CD4-positive, alpha-beta T cell treated with Interleukin-15 for 1 hour (primary cell): ENCODE measurements at regions not wholly inside any gene's neighbourhood (a gene's known extent, or its start where the extent isn't known, plus 50 kb on each side); places are given as distances from the start of the nearest gene placed in this dataset.
"Not testable (repeated sequence)": the region's sequence is repeated elsewhere in the genome, so short reads cannot be mapped to it uniquely, and the experiment has no call there.

Source experiments
- DNase-seq: peaks from one replicate; pipeline ENCODE4 v3.0.0-alpha.2; 2020

DNA sequence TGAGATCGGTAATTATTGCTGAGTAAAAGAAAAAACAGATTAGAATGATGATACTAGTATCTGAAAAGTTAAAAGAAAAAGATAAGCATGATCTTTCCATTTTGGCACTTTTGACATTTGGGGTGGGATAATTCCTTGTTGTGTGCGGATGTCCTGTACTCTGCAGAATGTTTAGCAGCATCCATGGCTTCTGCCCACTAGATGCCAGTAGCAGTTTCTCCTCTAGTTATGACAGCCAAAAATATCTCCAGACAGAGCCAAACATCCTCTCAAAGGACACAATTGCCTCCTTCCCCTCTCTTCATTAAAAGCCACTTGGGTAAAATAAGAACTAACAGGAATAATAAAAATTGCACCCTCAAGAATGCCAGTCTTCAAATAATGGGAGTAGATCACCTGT is 468.8 kb upstream of the GRM7 start:
- DNase-seq: no peak

DNA sequence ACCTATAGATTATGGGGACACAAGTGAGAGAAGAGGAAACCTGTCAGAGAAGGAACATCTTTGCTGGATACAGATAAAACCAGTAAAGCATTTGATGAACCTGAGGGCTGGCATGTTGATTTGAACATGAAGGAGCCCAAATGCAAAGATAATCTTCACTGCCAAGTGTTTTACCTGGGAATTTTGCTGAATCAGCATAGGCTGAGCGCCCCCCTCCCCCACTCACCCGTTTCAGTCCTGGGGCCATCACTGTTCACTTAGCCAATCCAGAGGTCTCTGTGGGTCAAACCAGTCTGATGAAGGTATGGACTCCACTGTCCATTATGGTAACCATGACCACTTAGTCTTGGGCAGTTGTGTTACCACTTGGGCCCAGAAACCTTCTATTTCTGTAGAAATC is 466.0 kb upstream of the GRM7 start:
- DNase-seq: no peak

DNA sequence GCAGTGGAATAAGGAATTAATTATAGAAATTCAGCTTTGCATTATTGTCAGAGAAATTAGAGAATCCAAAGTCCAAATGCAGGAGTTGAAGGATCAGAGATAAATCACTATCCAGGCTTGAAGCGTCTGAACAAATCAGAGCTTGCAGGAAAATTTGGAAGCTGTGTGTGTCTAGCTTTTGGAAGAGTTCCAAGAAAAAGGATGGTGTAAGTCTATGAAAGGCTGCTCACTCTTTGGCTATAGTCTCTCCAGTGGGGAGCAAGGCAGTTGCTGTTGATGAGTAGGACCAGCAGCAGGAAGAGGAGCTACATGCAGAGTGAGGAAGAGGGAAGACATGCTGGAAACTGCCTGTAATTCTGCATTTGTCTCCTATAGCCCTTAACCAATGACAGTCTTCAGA is 464.3 kb upstream of the GRM7 start:
- no peak for DNase-seq

DNA sequence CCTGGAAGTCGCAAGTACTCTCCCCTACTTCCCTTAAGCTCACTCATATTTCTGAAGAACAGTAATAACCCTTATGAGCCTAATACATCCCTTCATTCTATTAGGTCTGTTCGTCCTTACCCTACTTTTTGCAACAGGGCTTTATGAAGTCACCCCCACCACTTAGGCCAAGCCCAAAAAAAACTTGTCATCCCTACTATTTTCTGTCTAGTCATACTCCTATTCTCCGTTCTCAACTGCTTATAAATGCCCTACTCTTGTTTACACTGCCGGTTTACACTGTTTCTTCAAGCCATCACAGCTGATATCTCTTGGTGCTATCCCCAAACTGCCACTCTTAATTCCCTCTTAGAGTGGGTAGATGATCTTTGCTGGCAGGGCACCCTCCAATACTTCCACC is 458.2 kb upstream of the GRM7 start:
- DNase-seq: not testable (repeated sequence)

DNA sequence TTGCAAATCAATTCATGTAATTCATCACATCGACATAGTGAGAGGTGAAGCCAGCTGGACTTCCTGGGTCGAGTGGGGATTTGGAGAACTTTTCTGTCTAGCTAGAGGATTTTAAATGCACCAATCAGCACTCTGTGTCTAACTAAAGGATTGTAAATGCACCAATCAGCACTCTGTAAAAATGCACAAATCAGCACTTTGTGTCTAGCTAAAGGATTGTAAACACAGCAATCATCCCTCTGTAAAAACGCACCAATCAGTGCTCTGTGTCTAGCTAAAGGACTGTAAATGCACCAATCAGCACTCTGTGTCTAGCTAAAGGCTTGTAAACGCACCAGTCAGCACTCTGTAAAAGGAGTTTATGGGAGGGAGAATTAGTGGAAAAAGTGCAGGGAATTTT is 454.0 kb upstream of the GRM7 start:
- DNase-seq: not testable (repeated sequence)

DNA sequence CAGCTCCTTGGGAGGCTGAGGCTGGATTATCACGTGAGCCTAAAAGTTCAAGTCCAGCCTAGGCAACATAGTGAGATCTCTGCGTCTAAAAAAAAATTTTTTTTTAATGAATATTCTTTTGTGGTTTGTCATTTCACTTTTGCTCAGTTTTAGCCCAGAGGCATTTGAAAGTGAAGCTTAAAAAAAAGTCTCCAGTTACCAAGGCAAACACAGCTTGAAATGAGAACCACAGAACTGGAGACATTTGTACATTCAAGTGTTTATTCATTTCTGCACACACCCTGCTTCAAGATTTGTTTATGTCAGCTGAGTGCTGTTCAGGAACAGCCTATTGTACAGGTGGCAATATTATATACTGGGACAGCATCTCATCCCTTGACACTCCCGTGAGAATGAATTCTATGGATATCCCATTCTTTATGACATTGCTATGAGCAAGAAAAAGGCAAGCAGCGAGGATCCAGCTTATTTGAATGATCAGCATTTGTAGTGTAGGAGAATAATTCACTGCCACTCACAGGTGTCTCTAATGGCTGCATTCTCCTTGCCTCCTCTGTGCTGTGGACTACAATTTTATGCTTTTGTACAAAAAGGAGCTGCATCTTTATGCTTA is 444.8 kb upstream of the GRM7 start:
- DNase-seq: no peak

DNA sequence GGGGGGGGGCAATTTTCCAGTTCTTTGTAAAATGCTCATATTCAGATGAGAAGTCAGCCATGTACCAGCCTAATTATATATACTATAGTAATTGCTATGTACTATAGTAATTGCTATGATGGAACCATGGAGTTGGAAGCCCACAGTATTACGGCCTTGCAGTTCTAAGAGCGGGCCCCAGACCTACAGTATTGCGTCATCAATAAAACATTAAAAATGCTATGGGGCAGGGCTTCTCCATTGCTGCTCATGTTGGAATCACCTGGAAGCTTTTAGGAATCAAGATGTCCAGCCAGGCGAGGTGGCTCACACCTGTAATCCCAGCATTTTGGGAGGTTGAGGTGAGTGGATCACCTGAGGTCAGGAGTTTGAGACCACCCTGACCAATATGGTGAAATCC is 443.7 kb upstream of the GRM7 start:
- no peak for DNase-seq

DNA sequence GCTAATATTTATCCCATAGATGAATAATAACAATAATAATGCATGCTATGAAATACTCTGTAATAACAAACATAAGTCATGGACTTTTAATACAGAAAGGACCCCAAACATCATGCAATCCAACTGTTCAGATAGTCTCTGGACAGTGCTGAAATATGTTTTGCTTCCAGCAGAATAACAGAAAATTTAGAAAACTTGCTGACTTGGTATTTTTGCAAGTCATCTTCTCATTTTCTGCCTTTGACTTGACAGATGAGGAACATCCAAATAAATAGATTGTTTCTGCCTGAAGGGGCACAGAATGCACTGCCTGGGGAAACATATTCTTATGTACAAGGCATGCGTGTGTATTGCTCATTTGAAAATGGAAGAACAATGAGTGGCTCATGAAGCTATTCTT is 442.4 kb upstream of the GRM7 start:
- DNase-seq: no peak

DNA sequence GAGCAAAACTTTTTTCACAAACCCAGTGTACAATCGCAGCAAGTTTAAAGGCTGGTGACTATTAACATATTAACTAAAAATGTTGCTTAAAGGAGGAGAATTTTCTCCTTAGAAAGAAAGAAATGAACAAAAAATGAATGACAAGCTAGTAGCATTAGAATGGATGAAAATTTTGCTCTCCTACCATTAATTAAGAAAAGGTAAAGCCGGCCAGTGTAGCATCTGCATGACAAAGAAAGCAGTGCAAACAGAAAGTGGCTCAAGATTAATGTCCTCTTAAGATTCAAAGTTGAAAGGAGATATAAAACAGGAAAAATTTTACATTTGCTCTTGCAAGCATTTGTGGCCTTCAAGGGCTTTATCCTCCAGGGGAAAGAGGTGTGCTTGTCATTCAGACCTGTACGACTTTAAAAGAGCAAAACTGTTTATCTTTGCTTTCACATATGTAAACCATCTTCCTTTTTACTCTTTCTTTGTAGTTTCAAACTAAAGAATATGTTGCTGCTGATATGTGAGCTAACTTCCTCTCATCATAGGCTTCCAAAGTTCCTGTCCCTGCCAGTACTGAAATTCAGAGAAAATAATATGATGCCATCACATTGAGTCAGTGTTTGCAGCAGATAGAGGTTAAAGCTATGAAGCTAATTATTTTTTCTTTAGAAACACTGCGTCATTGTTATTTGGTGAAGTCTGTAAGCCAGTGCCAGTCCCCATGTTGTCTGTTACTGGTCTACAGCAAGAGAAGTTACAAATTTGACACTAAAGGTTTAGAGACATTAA is 439.1 kb upstream of the GRM7 start:
- no peak for DNase-seq

DNA sequence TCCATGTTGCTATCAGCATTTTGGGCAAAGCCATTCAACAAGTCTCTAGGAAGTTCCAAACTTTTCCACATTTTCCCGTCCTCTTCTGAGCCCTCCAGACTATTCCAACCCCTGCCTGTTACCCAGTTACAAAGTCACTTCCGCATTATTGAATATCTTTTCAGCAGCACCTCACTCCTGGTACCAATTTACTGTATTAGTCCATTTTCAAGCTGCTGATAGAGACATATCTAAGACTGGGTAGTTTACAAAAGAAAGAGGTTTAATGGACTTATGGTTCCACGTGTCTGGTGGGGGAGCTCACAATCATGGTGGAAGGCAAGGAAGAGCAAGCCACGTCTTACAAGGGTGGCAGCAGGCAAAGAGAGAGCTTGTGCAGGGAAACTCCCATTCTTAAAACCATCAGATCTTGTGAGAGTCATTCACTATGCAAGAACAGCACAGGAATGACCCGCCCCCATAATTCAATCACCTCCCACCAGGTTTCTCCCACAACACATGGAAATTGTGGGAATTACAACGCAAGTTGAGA is 435.6 kb upstream of the GRM7 start:
- no peak for DNase-seq

DNA sequence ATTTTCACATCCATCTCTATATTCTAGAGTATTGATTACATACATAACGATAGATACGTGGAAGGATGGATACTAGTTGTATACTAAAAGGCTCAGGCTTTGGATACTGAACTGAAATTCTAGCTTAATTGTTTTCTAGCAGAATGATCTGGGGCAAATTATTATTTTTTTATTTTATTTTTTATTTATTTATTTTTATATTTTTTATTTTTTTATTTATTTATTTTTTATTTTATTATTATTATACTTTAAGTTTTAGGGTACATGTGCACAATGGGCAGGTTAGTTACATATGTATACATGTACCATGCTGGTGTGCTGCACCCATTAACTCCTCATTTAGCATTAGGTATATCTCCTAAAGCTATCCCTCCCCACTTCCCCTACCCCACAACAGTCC is 432.6 kb upstream of the GRM7 start:
- not testable (repeated sequence) for DNase-seq

DNA sequence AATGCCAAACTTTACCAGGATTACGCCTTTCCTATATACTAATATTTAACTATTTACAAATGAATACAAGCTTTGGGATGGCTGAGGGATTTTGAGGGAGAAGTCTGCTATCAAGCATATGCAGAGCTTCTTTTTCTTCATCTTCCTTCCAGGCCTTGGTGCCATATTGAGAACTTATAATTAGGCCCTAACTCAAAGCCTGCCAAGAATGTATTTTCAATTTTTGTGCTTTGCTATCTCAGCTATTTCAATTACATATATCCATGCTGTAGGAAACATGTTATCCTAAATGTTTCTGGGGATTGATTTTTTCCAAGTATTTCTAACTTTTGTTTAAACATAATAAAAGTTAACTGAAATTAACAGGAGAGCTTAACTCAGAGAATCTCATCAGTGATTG is 425.0 kb upstream of the GRM7 start:
- DNase-seq: no peak

DNA sequence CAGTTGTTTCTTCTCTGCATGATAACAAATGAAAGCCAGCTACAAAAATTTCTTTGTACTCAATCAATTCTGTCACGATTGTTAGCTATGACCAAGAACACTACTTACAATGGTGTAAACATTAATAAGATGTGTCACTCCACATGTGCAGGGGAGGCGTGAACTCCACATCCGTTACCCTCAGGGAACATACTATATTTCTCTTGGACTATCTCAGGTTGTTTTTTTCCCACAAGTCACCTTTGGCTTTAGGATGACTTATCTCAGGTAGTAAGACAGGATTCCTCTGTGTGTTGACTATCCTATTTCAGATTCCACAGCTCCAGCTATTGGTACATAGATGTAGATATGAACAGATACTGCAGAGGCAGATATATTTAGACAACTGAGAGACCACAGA is 423.3 kb upstream of the GRM7 start:
- no peak for DNase-seq

DNA sequence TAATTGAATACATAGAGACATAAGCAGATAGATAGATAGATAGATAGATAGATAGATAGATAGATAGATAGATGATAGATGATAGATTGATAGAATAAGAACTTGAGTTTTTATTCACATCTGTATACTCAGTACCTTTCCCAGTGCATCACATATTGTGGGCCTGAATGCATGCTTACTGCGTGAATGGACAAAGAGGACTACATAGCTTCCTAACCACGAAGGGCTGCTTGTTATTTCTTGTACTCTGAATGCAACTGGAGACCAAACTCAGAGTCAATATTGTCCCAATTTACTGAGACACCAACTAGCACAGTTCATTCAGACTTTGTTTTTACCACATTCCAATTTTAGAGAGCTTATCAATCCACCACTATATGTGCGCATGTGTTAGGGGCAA is 422.9 kb upstream of the GRM7 start:
- no peak for DNase-seq

DNA sequence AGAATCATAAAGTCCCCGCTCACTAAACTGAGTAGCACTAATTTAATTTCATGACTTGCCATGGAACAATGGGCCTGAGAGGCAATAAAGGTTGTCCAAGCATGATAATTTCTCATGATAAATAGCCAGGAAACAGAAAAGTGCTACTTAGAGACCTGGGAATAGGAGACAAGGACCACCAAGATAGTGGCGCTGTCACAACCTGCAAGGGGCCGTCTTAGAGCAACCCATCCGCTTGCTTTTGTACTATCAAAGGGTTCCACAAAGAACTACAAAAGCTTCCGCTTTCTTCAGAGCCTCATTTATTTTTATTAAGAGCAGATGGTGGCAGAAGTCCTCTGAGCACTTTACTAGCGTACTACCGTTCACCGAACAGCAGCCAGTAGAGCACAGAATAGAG is 421.7 kb upstream of the GRM7 start:
- no peak for DNase-seq

DNA sequence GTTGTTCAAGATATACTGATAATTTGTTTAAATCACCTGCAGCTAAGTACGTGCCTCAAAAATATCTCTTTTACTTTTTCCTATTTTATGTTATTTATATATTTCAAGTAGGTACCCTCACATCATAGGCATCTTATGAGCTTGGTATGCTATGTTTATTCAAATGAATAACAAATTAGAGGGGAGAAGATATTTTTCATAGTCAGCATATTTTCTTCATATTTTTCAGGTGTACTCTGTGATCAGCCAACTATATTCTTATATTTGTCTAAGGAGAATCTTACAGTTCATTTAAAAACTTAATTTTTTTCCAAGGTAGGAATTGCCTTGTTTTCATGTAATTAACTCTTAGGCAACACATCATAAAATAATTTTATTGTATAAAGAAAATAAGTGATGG is 421.1 kb upstream of the GRM7 start:
- no peak for DNase-seq

DNA sequence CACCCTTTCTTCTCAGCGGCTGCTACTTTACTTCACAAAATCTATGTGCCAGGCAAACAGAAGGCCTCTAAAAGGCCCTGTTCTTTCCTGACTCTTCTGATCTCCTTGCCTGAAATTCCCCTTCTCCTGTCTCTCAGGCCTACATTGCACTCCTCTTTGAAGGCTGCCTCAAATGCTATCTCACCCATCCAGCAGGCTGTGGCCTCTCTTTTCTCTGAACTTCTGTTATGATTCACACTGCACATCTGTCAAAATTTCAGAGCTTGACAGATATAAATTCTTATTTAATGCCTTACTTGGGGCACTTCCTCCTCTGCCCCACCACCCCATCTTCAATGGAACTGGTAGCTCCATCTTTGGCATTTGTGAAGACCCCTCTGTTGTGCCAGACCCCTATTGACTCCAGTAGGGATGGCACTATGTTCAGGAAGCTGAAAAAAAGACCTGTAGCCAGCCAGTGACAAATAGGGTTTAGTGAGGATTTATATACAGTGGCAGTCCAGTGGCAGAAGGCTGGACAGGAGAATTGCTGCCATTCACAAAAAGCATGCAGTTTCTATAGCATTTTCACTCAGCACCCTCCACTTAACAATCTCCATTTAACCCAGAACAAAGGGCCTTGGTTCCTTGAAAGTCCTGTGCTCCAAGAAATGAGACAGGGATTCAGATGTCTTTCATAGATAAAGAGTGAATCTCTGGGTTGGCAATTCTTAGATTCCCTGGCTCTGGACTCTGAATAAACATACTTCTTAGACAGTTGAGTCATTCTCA is 415.8 kb upstream of the GRM7 start:
- no peak for DNase-seq

DNA sequence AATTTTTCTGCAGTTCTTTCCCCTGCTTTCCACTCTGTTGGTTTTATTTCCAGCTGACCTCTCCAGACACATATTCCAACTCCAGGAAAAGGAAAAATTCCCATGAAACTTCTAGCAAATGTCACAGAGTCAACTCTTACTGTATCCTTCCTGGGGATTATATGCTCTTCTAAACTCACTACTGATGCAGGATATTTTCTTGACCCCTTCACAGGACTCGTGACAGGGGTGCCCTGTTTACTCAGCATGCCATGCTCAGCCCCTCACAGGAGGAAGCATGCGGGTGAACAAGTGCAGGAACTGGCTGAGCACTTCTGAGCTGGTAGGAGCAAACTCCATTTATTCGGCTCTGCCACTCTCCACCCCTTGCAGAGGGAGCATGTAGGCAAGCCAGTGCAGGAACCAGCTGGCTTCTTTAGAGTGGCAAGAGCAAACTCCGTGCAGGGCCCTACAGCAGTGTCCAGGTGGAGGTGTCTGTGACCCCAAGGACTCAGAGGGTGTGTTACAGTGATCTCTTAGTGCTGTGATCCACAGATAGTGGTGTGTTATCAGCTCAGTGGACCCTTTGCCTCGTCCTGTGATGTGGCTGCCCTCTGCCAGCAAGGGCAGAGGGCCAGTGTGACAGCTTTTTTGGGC is 413.6 kb upstream of the GRM7 start:
- DNase-seq: no peak

DNA sequence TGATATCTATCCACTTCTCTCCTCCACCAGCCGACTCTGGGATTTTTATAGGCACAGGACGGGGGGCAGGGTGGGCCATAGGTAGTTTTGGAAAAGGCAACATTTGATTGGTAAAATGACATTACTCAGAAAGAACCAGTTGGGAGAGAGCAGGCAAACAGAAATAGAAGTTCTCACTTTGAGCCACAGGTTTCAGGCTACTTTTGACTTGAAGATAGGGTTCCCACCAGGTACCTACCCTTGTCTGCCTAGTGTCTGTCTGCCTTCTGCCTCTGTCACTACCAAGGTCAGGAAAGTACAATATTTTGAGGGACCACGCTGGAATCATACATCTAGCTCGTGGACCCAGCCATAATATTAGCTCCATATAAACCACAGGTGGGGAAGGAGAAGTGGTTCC is 412.9 kb upstream of the GRM7 start:
- no peak for DNase-seq

DNA sequence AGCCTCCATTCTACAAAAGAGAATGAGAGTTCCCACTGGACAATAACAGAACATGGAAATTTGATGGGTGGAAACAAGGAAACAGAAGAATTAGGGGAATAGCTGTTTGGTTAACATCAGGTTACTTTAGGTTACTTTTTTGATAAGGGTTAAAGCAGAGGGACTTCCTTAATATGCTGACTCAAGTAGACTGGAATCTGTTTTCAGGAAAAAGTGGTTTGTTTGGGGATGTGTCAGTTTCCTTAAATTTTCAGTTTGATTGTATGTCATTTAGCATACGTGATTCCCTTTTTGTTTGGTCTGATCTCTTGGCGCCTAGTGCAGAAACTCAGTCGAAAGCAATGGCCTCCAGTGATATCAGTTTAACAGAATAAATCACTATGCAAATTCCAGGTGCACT is 411.8 kb upstream of the GRM7 start:
- DNase-seq: no peak

DNA sequence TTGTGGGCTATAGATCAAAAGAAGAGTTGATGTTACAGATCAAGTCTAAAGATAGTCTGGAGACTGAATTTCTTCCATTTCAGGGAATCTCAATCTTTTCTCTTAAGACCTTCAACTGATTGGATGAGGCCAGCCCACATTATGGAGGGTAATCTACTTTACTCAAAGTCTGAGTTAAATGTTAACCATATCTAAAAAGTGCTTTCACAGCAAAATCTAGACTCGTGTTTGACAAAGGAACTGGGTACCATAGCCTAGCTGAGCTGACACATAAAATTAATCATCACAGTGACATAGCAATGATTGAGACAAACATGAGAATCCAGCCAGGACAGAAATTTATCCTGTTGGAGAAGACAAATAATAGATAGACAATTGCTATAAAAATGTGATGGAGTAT is 407.9 kb upstream of the GRM7 start:
- no peak for DNase-seq

DNA sequence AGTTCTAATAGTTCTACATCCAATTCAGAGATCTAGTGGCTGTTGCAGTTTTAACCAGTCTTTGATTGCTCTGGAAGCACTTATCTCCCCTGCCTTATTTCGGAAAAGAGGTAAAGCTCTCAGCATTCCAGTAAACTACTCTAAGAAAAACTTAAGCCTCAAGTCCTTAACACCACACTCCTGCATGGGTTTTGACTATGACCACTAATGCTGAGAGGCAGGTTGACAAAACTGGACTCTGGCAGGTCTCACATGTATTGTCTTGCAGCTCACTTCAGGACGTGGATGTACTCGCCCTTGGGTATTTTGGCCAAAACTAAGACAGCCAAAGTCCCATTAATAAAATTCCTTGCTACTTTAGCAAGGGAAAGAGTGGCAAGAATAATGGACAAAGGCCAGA is 405.9 kb upstream of the GRM7 start:
- no peak for DNase-seq

DNA sequence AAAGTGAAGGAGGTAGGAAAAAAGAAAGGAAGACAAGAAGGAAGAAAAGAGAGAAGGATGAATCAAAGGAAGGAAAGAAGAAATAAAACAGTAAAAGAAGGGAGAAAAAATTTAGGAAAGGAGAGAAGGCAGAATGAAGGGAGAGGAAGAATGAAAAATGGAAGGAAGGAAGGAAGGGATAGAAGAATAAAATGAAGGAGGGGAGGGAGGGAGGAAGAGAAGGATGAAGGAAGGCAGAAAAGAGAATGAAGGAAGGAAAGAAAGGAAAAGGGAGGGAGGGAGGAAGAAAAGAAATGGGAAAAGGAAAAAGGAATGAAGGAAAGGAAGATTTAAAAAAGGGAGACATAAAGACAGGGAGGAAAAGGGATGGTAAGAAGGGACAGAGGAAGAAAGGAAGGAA is 393.7 kb upstream of the GRM7 start:
- no peak for DNase-seq

DNA sequence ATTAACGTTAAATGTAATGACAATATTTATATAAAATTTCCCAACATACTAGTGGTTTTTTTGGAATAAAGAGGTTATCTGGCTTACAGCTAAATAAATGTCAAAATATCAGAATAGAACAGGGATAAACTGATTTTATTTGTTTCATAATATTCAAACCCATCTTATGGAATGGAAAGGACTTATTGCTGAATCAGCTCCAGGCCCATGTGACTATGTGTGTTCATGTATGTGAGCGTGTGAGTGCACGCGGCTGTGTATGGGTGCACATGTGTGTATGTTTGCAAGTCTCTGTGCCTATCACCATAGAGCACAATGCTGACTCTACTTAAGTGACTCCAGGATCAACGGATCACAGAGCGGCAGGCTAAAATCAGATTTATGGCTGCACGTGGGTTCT is 392.3 kb upstream of the GRM7 start:
- DNase-seq: no peak
